ENCODE measurements at regions not wholly inside any gene's neighbourhood (a gene's known extent, or its start where the extent isn't known, plus 50 kb on each side); places are given as distances from the start of the nearest gene placed in this dataset.

- H3K27ac ChIP-seq: no peak overlapping the region
- TF ChIP-seq CTCF (IDR thresholded peaks at IDR 0.05): no peak
- TF ChIP-seq ZFX (IDR thresholded peaks at IDR 0.05; ENCODE audit: borderline replicate concordance): no peak
These were observed 63.3 kb upstream of the PDE10A start for GRCh38 chr6:165726290-165726875.

DNA sequence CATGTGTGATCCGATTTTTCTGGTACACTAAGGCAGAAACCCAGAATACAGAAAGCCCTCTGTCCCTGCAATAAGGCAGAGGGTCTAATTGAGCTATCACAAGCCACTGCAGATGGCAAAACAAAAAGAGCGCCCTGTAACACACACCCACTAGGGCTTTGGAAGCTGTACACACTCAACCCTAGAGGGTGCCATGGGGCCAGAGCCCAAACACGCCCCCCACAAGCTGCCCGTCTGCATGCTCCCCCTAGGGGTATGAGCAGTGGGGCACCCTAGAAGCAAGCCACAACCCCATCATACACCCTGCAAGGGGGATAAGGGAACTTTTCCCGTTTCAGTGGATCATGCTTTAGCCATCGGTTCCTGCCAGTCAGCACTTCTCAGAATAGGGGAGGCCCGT, 62.2 kb upstream of the PDE10A start:
- H3K27ac ChIP-seq: no peak overlapping the region
- TF ChIP-seq CTCF (IDR thresholded peaks at IDR 0.05) (no peak), ZFX (IDR thresholded peaks at IDR 0.05; ENCODE audit: borderline replicate concordance) (no peak)

DNA sequence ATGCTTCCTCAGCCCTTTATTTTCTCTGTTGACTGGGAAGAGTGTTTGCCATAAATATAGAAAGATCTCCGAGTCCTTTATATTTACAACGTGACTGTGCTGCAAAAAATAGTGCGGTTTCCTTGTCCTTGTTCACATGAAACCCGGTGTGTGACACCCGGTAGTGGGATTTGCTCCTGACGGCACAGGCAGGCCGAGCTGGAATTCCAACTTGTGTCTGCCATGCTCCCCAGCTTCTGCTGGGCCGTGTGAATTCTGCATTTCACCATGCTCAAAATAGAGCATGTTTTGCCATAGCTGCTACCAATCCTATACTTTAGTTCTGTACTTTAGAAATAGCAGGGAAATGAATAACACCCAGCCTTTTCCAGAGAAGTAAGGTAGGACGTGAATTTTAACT, 60.3 kb upstream of the PDE10A start:
- TF ChIP-seq CTCF (IDR thresholded peaks at IDR 0.05) (no peak), ZFX (IDR thresholded peaks at IDR 0.05; ENCODE audit: borderline replicate concordance) (no peak)
- no peak overlapping the region for H3K27ac ChIP-seq

DNA sequence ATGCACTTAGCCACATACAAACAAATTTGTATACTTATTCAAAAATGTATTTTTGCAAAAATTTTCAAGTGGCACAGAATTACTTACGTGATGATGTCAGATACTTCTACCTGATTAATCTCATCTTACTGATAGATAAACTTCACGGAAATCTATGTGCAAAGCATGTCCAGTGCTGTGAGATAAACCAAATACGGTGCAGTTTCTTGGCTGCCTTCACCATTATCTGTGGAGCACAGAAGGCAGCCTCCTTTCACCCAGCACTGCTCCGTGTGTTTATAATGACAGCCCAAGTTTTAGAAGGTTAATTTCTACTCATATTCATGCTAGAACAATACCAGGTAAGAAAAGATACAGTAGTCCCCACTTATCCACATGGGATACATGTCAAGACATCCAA, 59.0 kb upstream of the PDE10A start:
- no peak for TF ChIP-seq ZFX (IDR thresholded peaks at IDR 0.05; ENCODE audit: borderline replicate concordance)
- TF ChIP-seq CTCF (IDR thresholded peaks at IDR 0.05): no peak
- H3K27ac ChIP-seq: no peak overlapping the region

DNA sequence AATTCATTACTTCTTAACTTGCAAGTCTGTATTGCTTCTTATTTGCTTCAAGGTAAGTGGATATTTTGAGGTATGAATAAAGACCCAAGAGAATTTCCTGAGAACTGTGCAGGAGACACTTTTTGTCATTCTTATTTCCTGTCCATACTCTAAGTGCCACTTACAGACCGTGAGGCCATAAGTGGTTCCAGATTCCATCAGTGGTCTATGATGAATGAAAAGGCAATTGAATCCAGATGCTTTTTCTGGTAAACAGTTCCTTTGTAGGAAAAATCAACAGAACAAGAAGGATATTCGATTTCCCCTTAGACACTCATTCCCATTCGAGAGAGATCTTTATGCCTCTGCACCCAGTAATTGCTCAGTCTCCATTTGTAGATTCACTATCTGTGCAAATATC, 58.3 kb upstream of the PDE10A start:
- TF ChIP-seq CTCF (IDR thresholded peaks at IDR 0.05): no peak
- TF ChIP-seq ZFX (IDR thresholded peaks at IDR 0.05; ENCODE audit: borderline replicate concordance): no peak

DNA sequence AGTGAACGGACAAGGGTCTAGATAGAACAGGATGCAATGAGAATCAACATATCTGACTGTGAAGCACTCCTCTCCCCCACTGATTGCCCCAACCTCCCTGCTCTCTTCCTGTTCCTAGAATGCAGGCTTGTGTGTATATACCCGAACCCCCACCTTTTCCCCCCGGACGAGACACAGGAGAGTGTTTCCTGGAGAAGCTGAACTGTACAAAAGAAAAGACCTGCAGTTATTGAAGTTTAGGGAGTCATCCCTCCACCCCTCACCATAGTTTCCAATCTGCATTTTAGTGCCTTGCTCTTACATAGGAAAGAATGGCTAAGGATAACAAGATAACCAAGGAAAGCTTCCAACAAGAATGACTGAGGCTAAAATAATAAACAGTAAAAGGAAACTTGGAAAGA, 55.5 kb upstream of the PDE10A start:
- H3K27ac ChIP-seq: no peak overlapping the region
- TF ChIP-seq CTCF (IDR thresholded peaks at IDR 0.05) (no peak), ZFX (IDR thresholded peaks at IDR 0.05; ENCODE audit: borderline replicate concordance) (no peak)

More for the DNA sequence above, 58.3 kb upstream of the PDE10A start:
- H3K27ac ChIP-seq: no peak overlapping the region

DNA sequence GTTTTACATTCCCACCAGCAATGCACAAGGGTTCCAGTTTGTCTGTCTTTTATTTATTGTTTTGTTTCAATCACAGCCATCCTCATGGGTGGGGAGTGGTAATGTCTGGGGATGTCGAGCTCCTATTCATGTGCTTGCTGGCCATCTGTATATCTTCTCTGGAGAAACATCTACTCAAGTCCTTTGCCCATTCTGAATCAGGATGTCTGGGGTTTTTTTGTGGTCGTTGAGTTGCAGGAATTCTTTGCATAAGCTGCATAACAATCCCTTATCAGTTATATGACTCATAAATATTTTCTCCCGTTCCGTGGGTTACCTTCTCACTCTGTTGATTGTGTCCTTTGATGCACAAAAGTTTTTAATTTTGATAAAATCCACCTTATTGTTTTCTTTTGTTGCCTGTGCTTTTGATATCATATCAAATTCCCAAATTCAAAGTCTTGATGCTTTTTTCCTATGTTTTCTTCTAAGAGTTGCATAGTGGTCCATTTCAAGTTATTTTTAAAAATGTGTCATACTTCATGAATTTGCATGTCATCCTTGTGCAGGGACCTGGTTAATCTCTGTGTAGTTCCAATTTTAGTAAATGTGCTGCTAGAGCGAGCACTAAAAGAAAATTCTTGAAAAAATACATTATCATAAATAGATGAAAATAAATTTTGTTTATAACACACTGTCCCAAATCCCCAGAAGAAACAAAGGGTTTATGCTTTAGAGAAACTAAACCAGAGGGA, 54.9 kb upstream of the PDE10A start:
- no peak overlapping the region for H3K27ac ChIP-seq
- no peak for TF ChIP-seq CTCF (IDR thresholded peaks at IDR 0.05)
- TF ChIP-seq ZFX (IDR thresholded peaks at IDR 0.05; ENCODE audit: borderline replicate concordance): no peak
